HG02678 (cell line): ENCODE measurements at regions not wholly inside any gene's neighbourhood (a gene's known extent, or its start where the extent isn't known, plus 50 kb on each side); places are given as distances from the start of the nearest gene placed in this dataset.

Experiments
- ATAC-seq: cut with Tn5 transposase; IDR thresholded peaks from one replicate; pipeline ENCODE4 v1.9.1; 2021; ENCODE audit warnings: mild to moderate bottlenecking, moderate library complexity; ENCODE audit not compliant: unreplicated experiment

DNA sequence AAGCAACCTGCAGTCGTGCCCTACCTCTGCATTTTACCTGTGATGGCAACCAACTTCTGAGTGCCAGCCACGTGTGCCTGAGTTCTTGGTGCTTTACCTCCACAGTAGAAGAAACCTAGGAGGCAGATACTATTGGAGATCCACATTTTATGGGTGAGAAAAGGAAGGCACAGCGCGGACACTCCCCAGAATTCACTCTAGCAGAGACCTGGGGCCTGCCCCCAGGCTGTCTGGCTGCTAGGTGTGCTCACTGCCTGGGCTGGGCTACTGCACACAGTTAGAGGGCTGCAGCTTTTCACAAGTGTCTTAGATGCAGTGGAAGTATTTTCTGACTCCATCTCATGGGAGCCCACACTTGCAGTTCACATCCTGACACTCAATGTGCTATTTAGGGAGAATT, 598.8 kb upstream of the ADAMTS16 start:
- no peak for ATAC-seq

DNA sequence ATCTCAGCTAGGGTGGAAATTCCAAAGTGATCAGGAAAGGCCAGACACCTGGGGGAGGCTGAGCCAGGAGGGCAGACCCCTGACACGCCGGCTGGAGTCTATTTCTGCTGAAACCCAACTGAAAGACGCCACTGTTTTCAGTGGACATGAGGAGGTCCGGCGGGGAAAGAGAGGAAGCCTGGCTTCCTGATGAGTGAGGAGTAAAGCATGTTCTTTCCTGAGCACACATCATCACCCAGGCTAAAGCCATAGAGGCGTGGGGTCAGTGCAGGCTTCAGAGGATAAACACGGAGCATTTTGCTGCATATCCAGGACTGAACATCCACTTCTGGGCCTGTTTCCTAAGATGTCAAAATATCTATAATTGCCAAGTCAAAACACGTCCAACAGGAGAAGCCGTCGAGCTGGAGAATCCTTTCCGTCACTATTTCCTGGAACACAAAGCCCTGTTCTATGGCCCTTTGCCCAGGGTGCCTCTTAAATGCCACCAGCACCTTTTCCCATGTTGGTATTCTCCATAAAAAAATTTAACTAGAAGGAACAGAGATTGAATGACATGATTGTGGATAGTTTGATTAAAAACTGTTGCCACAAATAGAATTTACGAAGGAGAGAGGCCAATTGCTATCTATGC, 597.9 kb upstream of the ADAMTS16 start:
- ATAC-seq, result no peak

DNA sequence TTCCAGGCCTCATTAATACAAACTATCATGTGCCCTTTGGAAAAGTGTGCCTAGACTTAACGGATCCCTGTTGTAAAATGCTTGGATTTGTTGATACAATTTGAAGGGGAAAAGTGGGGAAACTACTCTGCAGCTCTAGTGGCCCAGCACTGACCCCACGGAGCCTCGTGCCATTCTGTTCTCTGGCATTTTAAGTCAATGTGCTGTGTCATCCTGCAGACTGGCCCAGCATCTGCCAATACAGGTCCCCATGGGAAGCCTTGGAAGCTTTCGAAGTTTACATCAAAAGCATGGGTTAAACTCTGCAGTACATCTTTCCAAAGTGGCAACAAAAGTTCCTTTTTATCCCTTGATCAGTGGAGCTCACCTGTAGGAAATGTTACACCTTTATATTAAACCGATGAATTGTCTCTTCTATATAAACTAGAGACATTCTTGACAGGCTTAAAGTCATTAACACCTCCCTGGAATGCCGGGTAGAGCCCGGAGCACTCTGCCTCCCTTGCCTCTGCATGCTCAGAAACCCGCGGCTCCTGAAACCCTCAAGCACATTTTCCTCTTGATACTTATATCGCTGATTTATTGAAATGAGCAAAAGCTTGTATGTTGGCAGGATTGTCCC, 596.0 kb upstream of the ADAMTS16 start:
- ATAC-seq, result no peak

DNA sequence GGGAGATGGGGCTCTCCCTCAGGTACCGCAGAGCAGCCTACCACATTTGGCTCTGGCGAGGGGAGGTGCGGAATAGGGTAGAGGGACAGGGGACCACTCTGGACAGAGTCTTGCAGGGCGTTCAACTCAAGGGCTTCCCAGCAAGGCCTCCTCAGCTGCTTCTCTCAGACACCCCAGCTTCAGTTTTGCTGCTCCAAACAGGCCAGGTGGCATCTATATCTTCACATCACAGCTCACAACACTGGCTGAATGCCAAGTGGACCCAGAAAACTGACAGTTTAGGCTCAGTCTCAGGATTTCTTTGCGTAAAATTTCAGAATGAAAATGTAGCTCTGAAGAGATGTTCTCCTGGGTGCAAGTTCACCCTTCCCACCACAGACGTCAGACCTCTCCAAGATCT, 592.6 kb upstream of the ADAMTS16 start:
- no peak for ATAC-seq

DNA sequence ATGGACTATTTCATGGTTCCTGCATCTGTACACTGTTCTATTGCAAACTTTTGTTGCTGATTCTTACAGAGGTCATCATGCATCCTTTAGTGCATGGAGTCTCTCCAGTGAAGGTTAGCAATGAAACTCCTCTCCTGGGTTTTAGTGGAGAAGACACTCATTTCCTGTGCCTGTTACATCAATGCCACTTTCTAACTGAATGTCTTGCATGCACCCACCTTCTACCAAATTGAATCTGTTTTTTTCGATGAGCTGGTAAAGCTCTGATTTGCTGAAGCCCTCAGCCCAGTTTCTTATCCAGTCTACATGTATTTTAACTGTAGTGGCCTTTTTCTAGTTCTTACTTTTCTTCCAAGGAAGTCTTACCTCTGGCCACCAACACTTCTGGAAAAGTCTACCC, 591.8 kb upstream of the ADAMTS16 start:
- ATAC-seq, result no peak

DNA sequence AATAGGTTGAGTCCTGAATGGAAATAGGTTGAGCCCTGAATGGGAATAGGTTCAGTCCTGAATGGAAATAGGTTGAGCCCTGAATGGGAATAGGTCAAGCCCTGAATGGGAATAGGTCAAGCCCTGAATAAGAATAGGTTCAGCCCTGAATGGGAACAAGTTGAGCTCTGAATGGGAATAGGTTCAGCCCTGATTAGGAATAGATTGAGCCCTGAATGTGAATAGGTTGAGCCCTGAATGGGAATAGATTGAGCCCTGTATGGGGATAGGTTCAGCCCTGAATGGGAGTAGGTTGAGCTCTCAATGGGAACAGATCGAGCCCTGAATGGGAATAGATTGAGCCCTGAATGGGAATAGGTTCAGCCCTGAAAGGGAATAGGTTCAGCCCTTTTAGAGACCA, 590.8 kb upstream of the ADAMTS16 start:
- no peak for ATAC-seq

DNA sequence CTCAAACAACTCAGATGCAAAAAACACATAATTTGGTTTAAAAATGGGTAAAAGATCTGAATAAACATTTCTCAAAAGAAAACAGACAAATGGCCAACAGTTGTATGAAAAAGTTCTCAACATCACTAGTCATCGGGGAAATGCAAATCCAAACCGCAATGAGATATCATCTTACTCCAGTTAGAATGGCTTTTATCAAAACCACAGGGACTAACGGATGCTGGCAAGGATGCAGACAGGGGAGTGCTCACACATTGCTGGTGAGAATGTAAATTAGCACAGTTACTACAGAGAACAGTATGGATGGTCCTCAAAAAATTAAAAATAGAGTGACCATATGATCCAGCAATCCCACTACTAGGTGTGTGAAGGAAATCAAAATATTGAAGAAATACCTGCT, 589.1 kb upstream of the ADAMTS16 start:
- ATAC-seq, result no peak

DNA sequence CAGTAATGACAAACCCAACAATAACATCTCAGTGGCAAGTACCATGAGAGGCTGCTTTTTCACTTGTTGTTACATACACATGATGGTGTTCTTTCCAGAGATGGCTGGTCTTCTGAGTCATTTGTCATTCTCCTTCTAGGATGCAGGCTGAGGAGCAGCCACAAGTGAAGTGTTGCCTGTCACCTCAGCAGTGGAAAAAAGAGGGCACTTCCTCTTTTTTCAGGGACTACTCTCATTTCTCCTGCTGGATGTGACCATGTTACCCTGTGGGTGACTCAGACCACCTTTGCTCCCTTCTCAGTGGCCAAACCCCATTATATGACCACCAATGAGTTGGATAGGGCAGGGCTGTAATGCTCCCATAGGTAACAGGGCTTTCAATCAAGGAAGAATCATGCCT, 587.0 kb upstream of the ADAMTS16 start:
- ATAC-seq, result no peak

DNA sequence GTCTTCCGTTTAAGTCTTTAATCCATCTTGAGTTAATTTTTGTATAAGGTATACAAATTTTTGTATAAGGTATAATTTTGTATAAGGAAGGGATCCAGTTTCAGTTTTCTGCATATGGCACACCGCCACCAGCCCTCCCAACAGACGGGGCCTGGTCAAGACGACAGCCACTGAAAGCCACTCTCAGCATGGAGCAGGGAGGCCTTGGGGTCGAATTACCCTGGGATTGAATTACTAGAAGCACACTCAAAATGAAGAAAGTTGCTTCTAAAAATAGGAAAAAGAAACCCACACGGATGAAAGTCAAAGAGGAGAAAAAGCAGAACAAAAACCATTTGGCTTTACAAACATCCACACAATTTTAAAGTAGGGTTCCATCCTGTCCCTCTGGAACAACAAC, 586.2 kb upstream of the ADAMTS16 start:
- no peak for ATAC-seq

DNA sequence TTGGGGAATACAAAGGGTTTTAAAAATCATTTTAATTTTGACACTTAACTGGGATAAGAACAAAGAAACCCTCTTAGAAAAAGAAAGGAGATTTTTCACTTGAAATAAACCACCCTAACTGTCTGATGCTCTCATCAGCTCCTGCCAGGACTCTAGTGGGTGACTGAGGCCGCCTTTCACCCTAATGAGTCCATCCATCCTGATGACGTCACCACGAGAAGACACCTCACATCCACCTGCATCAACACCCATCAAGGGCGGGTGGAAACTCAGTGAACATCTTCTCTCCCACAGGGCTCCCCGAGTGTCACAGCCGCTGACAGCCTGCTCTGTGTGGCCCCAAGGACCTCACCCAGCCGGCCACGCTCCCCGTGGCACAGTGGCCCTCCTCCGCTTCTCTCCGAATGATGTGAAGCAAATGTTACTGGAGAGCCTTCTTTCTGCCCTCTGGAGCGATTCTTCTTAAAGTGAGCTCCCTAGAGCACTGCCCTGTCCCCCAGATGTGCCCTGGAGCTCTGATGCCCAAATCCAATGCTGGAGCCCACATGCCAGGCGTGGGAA, 584.3 kb upstream of the ADAMTS16 start:
- ATAC-seq, result no peak

DNA sequence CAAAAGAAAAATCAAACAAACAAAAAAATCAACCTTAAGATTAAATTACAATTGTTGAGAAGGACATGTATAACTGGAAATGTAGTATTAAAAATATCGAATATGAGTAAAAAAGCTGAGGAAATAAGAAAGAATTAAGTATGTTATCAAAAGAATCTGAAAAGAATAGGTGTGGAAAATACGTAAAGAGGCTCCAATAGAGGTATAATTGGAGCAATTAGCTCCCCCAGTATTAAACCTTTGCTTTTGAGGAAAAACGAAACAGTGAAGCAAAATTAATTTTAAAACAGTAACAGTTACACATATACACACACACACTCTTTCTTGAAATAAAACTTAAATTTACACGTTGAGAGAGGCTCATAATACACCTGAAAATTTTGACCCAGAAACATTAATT, 578.7 kb upstream of the ADAMTS16 start:
- no peak for ATAC-seq

DNA sequence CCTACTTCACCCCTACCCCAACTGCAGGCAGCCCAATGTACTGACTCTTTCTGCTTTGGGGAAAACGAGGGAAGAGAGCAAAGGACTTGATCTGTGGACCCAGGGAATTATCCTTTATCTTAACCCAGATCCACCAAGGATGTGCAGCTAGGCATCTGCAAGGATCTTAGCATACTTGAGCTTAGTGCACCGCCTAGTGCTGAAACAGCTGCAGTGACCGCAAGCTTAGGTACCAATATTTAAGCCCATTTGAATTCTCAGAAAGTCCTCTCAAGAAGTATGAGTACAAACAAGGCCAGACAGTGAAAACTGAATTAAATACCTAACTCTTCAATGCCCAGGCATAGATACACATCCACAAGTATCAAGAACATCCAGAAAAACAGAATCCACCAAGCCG, 576.7 kb upstream of the ADAMTS16 start:
- no peak for ATAC-seq

DNA sequence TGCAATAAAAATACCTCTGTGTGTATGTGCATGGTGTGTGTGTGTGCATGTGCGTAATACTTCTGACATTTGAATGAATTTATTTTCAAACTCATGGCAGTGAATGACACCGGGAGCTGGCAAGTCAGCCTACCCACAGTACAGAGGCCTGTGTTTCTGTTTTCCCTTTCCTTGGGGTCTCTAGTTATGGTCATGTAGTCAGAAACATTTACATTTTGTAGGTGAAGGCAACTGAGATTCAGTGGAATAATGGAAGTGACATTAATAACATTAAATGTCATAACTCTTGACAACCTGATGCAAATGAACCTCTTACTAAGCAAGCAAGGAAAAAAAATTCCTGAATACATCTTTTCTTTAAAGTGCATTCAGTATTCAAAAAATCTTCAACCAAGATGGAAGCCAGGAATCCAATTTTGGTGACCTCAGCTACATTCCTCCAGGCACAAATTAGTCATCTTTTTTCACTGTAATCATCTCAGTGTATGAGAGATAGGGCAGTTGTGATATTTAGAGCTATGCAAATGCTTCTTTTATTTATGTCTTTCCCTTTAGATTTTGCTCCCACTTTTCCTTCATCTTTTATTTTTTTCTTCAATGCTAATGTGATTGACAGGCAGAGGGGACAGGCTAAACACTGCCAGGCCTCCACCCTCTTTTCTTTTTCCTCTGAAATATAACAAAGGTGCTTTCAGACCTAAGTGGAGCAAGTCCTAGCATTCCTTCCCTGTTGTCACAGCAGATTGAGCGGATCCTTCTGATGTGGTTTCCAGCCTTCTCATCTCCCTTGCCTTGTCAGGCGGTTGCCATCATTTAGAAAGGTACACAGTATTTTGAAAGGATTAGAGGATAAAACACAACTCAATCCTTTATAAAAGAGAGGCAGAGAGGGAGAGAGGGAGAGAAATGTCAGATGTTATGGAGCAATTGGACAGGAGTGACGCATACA, 569.8 kb upstream of the ADAMTS16 start:
- ATAC-seq, result no peak

DNA sequence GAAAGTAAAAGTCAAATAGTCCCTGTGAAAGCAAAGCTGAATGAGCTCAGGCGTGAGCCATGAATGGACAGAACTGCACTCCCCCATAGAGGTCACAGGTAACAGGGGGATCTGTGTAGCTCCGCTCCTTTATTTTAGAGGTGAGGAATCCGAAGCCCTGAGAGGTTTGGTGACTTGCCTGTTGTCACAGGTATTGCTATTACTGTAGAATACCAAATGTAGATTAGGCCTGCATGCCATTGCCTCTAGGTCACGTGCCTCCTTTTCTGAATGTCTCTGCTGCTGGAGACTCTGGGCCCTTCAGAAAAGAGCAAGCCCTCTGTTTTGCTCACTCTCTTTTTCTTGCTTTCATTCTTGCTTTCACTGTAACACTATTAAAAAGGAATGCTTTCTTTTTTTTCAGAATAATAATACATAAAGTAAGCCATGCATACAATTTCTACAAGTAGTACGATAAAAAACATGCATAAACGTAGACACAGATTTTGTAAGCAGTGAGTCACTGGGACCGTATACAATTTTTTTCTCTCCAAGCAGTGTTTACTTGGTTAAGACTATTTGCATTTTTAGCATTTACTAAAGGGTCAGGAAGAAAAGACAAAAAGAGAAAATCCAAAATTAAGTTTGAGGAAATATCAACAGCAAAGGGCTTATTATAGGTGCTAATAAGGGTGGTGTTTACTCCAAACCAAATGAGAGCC, 568.7 kb upstream of the ADAMTS16 start:
- ATAC-seq, result no peak

DNA sequence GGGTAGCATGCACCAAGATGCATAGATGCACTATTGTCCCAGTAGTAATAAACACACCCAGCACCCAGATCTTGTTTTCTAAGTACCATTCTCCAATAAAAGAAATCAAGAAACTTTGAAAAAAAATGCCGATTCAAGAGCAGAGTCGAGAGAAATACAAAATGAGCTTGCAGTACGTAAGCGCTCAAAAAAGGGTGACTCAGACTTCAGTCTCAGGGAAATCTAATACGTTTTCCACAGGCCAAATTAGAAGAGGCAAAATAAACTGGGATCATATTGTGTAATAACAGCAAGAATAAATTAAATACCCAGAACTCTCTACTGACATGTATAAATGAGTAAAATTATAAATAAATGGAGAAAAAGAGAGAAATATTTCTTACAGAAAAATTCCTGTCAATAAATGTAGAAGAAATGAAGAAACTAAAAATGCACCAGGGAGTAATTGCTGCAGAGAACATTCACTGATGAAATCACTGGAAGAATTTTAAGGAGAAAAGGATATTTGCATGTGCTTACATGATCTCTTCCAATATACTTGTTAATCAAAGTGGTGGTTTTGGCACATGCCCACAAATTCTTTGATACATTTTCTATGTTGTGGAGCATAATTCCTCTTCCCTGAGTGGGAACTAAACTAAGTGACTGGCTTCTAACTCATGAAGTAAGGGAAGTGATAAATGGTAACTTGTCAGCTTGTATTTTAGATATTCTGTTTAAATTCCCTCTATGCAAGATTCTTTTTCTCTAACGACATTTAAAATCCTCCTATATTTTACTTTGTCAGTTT, 567.6 kb upstream of the ADAMTS16 start:
- no peak for ATAC-seq

DNA sequence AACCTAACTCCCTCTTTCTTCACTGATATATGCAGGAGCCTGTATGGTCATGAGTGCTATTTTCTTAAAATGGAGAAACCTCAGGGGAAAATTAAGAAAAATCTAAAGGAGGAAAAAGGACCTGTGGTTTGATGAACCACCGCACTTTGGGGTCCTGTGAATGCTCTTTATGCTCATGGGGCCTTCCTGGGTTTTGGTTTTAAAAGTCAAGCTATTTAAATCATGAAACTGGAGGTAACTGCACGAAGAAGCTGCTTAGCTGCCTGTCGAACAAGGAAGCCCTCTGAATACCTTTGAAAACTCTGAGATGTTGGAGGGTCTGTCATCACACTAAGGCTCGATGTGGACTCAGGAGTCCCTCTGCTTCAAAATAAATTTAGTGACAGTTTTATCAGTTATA, 564.5 kb upstream of the ADAMTS16 start:
- ATAC-seq, result no peak

DNA sequence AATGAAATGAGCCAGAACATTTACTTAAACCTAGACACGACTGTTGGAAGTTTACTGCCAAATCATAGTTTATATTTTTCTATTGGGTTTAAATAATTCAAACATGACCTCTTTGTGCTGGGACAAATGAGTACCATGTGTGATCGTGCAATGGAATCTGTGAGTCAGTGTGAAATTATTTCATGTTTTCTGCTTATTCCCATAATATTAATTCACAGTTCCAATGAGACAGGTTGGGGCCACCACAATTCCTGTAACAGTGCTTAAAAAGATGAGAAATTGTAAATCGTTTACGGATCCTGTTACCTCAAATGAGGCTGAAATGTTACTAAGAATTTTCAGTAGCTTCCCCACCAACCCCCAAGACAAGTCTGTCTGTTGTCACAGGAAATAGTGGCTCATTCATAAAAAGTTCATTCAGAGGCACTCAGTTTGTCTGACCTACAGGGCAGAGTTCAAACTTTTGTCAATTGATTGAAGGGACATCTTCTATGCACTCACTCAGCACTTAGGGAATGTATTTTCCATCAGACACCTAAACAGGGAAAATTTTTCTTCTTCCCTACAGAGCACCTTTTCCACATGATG, 563.9 kb upstream of the ADAMTS16 start:
- ATAC-seq, result no peak

DNA sequence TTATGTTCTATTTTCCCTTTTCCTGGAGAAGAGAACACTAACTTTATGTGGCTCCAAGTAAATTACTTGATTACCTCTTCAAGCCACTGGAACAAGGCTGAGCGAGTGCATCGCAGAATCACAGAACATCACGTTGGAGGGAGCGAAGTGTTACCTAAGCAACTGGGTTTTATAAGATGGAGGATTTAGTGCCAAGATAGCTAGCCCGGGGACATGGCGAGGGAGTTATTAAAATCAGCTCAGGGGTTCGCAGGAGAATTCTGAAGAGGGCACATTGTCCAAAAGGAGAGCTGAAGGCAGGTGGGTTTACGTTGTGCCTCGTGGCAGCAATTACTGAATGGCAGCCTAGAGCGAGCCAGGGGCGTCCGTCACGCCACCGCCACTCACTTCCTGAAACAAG, 563.2 kb upstream of the ADAMTS16 start:
- ATAC-seq, result no peak

DNA sequence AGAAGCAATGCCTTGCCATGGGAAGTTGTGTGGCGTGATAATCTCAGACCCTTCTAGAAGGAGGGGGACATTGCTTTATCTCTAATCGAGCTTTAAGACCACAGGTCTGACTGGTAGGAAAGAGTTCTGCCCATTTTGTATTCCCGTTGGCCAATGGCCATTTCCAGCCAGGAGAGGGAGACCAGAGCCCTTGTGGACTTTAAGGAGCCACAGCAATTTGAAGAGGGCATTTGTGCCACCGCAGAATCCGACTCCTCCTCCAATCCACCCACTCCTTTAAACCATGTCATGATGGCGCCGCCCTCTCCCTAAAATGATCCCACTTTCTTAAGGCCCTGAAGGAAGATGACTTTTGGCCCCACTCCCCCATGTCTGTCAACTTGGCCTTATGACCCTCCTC, 560.5 kb upstream of the ADAMTS16 start:
- no peak for ATAC-seq

DNA sequence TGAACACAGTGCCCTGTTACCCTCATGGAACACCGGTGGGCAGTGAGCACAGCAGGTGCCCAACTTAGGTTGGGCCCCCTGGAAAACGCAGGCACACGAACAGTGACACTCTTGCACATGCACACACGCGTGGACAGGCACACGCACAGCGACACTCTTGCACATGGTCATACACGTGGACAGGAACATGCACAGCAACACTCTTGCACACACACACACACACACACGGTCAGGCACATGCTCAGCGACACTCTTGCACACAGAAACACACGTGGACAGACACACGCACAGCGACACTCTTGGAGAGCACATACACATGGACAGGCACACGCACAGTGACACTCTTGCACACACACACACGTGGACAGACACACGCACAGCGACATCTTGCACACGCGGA, 559.4 kb upstream of the ADAMTS16 start:
- ATAC-seq, result no peak
